GM12891 (cell line): ENCODE measurements at regions not wholly inside any gene's neighbourhood (a gene's known extent, or its start where the extent isn't known, plus 50 kb on each side); places are given as distances from the start of the nearest gene placed in this dataset.
"Not testable (repeated sequence)": the region's sequence is repeated elsewhere in the genome, so short reads cannot be mapped to it uniquely, and the experiment has no call there.

Source experiments
- POLR2A ChIP-seq: IDR thresholded peaks from 2 replicates; pipeline ENCODE4 v1.6.1; 2011; ENCODE audit warnings: low read depth, low read length, control low read depth
- POLR2AphosphoS5 ChIP-seq: IDR thresholded peaks from 2 replicates; pipeline ENCODE4 v1.6.1; 2011; ENCODE audit warnings: low read depth, low read length, control low read depth

- not testable (repeated sequence) for TF ChIP-seq POLR2A, POLR2AphosphoS5
These were observed 77.8 kb upstream of the SMIM31 start for GRCh38 chr4:164676152-164676551.
